ENCODE measurements at regions not wholly inside any gene's neighbourhood (a gene's known extent, or its start where the extent isn't known, plus 50 kb on each side); places are given as distances from the start of the nearest gene placed in this dataset.

DNA sequence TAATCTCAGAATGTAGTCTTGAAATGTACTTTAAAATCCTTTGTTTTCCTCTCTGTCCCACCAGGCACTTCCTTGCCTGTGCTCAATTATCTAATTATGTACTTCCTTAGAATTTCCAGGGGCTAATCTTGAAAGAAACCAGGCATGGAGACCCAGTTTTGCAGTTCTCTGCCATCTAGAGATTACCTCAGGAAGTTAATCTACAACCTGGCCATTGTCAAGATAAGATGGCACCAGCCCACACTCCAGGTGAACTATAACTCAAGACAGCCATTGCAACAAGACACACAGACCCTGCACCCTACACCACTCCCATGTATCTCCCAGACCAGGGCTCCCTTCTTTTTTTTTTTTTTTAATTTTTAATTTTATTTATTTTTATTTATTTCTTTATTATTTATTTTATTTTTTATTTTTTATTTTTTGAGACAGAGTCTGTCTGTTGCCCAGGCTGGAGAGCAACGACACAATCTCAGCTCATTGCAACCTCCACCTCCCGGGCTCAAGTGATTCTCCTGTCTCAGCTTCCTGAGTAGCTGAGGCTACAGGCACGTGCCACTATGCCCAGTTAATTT is 85.9 kb upstream of the TRIM24 start:
- no peak overlapping the region for H3K27ac ChIP-seq (ENCODE audit: low read depth, low read length)
- no peaks in the 10 kb centered on the region for H3K79me2 ChIP-seq (ENCODE audit: insufficient read depth, low read length)
- no peak for TF ChIP-seq JUND (IDR thresholded peaks at IDR 0.05)
- TF ChIP-seq, protein P1, sequence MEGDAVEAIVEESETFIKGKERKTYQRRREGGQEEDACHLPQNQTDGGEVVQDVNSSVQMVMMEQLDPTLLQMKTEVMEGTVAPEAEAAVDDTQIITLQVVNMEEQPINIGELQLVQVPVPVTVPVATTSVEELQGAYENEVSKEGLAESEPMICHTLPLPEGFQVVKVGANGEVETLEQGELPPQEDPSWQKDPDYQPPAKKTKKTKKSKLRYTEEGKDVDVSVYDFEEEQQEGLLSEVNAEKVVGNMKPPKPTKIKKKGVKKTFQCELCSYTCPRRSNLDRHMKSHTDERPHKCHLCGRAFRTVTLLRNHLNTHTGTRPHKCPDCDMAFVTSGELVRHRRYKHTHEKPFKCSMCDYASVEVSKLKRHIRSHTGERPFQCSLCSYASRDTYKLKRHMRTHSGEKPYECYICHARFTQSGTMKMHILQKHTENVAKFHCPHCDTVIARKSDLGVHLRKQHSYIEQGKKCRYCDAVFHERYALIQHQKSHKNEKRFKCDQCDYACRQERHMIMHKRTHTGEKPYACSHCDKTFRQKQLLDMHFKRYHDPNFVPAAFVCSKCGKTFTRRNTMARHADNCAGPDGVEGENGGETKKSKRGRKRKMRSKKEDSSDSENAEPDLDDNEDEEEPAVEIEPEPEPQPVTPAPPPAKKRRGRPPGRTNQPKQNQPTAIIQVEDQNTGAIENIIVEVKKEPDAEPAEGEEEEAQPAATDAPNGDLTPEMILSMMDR (IDR thresholded peaks at IDR 0.05 in 2 of 3, conservative IDR thresholded peaks at IDR 0.05 in 1 of 3; ENCODE audit: borderline replicate concordance in 1 of 3, insufficient read depth in 1 of 3, low read depth in 2 of 3, low read length in 2 of 3), result no peak
- TF ChIP-seq YY1 (IDR thresholded peaks at IDR 0.05; ENCODE audit: extremely low read depth, insufficient replicate concordance, low read depth, low read length), result no peak
- TF ChIP-seq SP1 (IDR thresholded peaks at IDR 0.05; ENCODE audit: low read depth), result no peak
- TF ChIP-seq ZFX (IDR thresholded peaks at IDR 0.05), result no peak
- no peak for TF ChIP-seq ATF3 (IDR thresholded peaks at IDR 0.05)
- no peak for TF ChIP-seq POLR2AphosphoS5 (IDR thresholded peaks at IDR 0.05; ENCODE audit: low read depth, low read length)
- no peak for TF ChIP-seq FOSL1 (IDR thresholded peaks at IDR 0.05; ENCODE audit: low read depth)
- no peak for TF ChIP-seq MAX (IDR thresholded peaks at IDR 0.05)
- TF ChIP-seq POLR2A (IDR thresholded peaks at IDR 0.05; ENCODE audit: borderline replicate concordance, extremely low read depth, insufficient read depth, insufficient read length), result no peak
- TF ChIP-seq ELF1 (IDR thresholded peaks at IDR 0.05; ENCODE audit: borderline replicate concordance, low read depth), result no peak
- TF ChIP-seq CBX3 (IDR thresholded peaks at IDR 0.05; ENCODE audit: low read depth), result no peak
- TF ChIP-seq RAD21 (IDR thresholded peaks at IDR 0.05; ENCODE audit: low read depth), result no peak
- DNase-seq (ENCODE audit: low read depth, low spot score) (no peak), ATAC-seq (no peak)
- no peaks in the 10 kb centered on the region for H3K27me3 ChIP-seq (ENCODE audit: insufficient read depth, low read length)
- ChIA-PET POLR2A (no interaction called here), RAD21 (ENCODE audit: low non-redundant PET in 1 of 2, low total read pairs in 2 of 2, uncharacterized antibody in 2 of 2, unreplicated experiment in 2 of 2) (no interaction called here), CTCF (no interaction called here)
- no peak overlapping the region for H3K4me3 ChIP-seq (replicated peaks in 1 of 2; ENCODE audit: low read depth in 1 of 2, low read length in 2 of 2)
- no peak overlapping the region for H2AFZ ChIP-seq (ENCODE audit: low read depth, low read length, poor library complexity, severe bottlenecking)
- H3K9me2 ChIP-seq (ENCODE audit: insufficient read depth), result no peaks in the 10 kb centered on the region
- H3K4me1 ChIP-seq (ENCODE audit: control insufficient read depth in 1 of 2, insufficient read depth in 2 of 2, low read length in 2 of 2), result no peaks in the 10 kb centered on the region
- no peak overlapping the region for H3K9ac ChIP-seq (ENCODE audit: low read length)
- intact Hi-C loops (cut with micrococcal nuclease), result no loop called here
- H4K20me1 ChIP-seq (ENCODE audit: insufficient read depth), result no peaks in the 10 kb centered on the region
- no TSS peak for BruUV-seq (replicated peaks)
- no peaks in the 10 kb centered on the region for H3K36me3 ChIP-seq (ENCODE audit: control insufficient read depth in 1 of 2, insufficient read depth in 2 of 2, low read length in 2 of 2)
- no peak overlapping the region for H3K4me2 ChIP-seq (ENCODE audit: low read length)
- peaks cover 2 to 7% of the 10 kb centered on the region in 2 experiments; a peak in 2 of 4 replicates for H3K9me3 ChIP-seq (ENCODE audit: control insufficient read depth in 1 of 2, insufficient read depth in 1 of 2, low read depth in 1 of 2, low read length in 2 of 2)

All from HCT116 (cell line).